Eye (tissue), 1 donor: ENCODE measurements at regions not wholly inside any gene's neighbourhood (a gene's known extent, or its start where the extent isn't known, plus 50 kb on each side); places are given as distances from the start of the nearest gene placed in this dataset.
"Not testable (repeated sequence)": the region's sequence is repeated elsewhere in the genome, so short reads cannot be mapped to it uniquely, and the experiment has no call there.

Source experiments
- DNase-seq: peaks from one replicate; pipeline ENCODE4 v3.0.0-alpha.2; 2015

DNA sequence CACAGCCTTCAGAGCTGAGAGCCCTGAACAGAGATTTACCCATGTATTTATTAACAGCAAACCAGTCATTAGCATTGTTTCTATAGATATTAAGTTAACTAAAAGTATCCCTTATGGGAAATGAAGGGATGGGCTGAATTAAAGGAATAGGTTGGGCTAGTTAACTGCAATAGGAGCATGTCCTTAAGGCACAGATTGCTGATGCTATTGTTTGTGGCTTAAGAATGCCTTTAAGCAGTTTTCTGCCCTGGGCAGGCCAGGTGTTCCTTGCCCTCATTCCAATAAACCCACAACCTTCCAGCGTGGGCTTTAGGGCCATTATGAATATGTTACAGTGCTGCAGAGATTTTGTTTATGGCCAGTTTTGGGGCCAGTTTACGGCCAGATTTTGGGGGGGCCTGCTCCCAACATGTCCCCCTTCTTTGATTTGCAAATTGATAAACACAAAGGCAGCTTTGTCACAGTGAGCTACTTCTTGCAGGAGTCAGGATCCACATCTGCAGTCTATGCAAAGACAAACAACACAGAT lies 61.2 kb upstream of the FMNL2 start:
- DNase-seq: not testable (repeated sequence)

DNA sequence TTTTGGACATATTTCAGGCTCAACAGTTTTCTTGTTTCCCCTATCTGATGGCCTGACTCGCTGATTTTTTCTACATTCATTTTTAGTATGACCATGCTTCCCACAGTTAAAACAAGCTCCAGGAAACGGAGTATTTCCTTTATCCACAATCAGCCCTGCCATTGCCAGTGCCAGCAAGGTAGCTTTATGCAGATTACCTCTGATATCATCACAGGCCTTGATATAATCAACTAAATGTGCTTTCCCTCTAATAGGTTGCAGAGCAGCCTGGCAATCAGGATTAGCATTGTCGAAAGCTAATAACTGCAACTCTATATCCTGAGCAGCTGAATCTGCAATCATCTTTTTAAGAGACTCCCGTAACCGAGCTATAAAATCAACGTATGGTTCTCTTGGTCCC lies 57.1 kb upstream of the FMNL2 start:
- DNase-seq: not testable (repeated sequence)

DNA sequence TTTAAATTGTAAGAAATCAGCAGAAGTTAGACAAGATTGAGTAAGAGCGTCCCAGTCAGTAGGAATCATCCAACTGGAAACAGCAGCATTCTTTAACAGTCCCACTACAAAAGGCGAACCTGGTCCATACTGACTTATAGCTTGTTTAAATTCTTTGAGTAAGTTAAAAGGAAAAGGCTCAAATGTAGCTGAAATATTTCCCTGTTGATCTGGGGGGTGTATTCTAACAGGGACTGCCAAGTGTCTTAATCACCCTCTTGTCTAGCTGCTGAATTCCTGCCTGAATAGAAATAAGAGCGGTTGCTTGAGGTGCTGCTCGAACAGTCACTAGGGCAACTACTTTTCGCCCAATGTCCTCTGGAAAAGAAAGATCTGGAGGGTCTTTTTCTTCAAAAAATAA lies 56.4 kb upstream of the FMNL2 start:
- no peak for DNase-seq

DNA sequence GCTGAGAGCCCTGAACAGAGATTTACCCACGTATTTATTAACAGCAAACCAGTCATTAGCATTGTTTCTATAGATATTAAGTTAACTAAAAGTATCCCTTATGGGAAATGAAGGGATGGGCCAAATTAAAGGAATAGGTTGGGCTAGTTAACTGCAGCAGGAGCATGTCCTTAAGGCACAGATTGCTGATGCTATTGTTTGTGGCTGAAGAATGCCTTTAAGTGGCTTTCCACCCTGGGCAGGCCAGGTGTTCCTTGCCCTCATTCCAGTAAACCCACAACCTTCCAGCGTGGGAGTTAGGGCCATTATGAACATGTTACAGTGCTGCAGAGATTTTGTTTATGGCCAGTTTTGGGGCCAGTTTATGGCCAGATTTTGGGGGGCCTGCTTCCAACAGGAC lies 55.6 kb upstream of the FMNL2 start:
- DNase-seq: not testable (repeated sequence)

DNA sequence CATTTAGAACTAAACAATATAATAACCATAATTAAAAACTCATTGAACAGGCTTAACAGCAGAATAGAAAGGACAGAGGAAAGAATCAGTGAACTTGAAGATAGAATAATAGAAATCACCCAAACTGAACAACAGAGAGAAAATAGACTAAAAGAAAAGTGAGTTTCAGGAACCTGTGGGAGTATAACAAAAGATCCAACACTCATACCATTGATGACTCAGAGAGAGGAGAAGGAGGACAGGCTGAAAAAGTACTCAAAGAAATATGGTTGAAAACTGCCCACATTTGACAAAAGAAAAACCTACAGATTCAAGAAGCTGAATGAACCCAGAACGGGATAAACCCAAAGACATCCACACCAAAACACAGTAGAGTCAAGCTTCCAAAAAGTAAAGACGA lies 54.2 kb upstream of the FMNL2 start:
- DNase-seq: no peak

DNA sequence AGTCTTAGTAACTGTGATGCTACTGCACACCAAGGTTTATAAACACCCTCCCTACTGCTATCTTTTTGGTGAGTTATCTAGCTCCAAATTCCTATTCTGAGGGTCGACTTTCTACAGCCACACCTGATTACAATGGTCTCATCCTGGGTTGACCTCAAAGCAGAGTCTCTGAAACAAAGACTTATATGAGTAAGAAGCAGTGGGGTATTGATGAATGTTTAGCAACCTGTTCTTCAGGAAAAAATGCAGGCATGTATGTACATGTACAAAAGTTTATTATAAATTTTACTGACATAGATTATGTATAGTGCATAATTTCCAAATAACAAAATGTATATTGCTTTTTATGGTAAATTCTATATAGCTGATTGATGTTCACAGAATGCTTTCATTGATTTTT lies 51.6 kb upstream of the FMNL2 start:
- DNase-seq: no peak

DNA sequence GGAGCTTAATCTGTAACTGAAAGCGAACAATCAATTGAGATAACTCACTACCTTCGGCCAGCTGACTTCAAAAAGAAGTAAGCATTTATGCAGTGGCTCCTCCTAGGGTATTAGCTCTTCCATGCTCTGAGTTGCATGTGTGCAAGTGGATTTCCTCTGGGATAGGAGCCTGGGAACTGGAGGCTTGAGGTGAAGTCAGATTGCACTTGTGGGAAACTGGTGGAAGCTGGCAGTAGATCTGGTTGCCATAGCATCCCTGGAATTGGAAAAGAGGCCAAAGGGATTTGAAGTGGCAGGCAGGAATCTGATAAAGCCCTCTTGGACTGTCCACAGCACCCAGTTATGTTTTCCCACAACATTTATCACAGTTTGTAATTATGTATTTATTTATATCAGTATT lies 50.6 kb upstream of the FMNL2 start:
- DNase-seq: no peak
